Ovary (tissue), 7 donors: ENCODE measurements at regions not wholly inside any gene's neighbourhood (a gene's known extent, or its start where the extent isn't known, plus 50 kb on each side); places are given as distances from the start of the nearest gene placed in this dataset.

Experiments
- DNase-seq, 5 donors: peaks; one replicate each; pipeline ENCODE4 v3.0.0-alpha.2; 2019 to 2020
- H3K27ac ChIP-seq, 2 donors: fragments of 200-600 bp; one replicate each; pipeline versions ENCODE4 v1.5.1 to v1.8.0; 2019 to 2022
- H3K27me3 ChIP-seq: fragments of 200-600 bp; one replicate; pipeline ENCODE4 v1.8.0; 2022
- H3K36me3 ChIP-seq: fragments of 200-600 bp; sonication (generic); one replicate; pipeline ENCODE4 v1.5.1; 2019
- H3K4me1 ChIP-seq: one replicate; pipeline ENCODE4 v1.8.1; 2013; ENCODE audit warnings: mild to moderate bottlenecking, moderate library complexity; ENCODE audit not compliant: insufficient read depth
- H3K4me3 ChIP-seq: fragments of 200-600 bp; sonication (generic); one replicate; pipeline ENCODE4 v1.5.1; 2017
- H3K9me3 ChIP-seq, 2 donors: fragments of 200-600 bp in 1 of 2; sonication (generic) in 1 of 2; one replicate each; pipeline versions ENCODE4 v1.5.1 to v1.8.1; 2013 to 2019; ENCODE audit warnings: mild to moderate bottlenecking in 1 of 2, moderate library complexity in 1 of 2
- CTCF ChIP-seq, 3 donors: fragments of 450-650 bp in 2 of 3; fragments of 200-600 bp in 1 of 3; IDR thresholded peaks; one replicate each; pipeline versions ENCODE4 v1.5.1 to v1.8.0; 2016 to 2022; ENCODE audit warnings: antibody characterized with exemption in 3 of 3, mild to moderate bottlenecking in 1 of 3
- EP300 ChIP-seq: sonication (generic); formaldehyde crosslinking; IDR thresholded peaks from one replicate; pipeline ENCODE4 v1.6.1; 2017; ENCODE audit warnings: antibody characterized with exemption
- POLR2A ChIP-seq: fragments of 450-650 bp; IDR thresholded peaks from one replicate; pipeline ENCODE4 v1.6.1; 2017; ENCODE audit warnings: antibody characterized with exemption, mild to moderate bottlenecking, moderate library complexity
- WGBS, 3 donors: extraction: QIAGEN DNeasy Blood & Tissue Kit in 1 of 3; methylation state at CpG; one replicate each; pipeline versions ENCODE4 v1.1.5 to v1.1.7; 2013 to 2017; 5-methylcytosine and 5-hydroxymethylcytosine counted together
- intact Hi-C, 4 donors: fragments of 100-400 bp; cut with DNase I; formaldehyde crosslinking; loops; one replicate each; pipeline versions ENCODE4 v1.11.0 to v1.15.1; 2022 to 2023
- donor health status: DM: no; HTN: no; CAD: no; lungs with moderate emphysema.
- donor health status: DM: no; HTN: no; CAD: no.
- donor health status: Bipolar disorder and iron deficiency.
- donor health status: DM: no; HTN: no; CAD: no.
- donor health status: DM: yes; HTN: yes; CAD: no.

DNA sequence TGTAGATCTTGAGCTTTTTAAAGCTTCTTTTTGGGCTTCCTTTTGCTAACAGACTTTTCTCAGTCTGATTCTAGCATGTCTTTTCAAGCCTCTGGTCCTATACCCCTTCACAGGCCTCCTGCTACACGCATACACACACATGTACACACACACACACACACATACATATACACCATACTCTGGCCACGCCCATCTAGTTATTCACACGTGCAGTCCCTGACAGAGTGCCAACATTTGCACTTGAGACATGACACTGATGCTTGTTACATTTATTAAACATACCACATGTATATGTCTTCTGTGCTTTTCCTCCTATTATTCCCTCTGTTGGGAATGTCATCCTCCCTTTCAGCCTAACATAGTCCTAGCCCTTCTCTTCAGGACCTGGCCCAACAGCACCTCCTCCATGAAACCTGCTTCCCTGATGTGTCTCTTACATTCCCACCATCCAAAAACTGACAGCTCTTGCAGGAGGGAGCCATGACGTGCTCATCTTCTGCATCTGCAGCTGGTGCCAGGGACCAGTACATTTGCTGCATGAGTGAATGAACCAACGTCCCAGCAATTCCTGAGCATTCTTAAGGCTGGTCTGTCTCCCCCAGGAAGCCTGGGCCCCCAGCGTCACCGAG is 222.1 kb downstream of the ARHGAP12 start:
- H3K4me3 ChIP-seq: no peak overlapping the region
- H3K27ac ChIP-seq: no peak overlapping the region
- intact Hi-C loops: loop anchor here in 1 of 4 donors (10.0 kb wide), 1 partner anchor 48 kb away; no protein-coding TSS in a partner anchor
- no peaks in the 10 kb centered on the region for H3K36me3 ChIP-seq
- no peak for DNase-seq
- 67 to 79% (median 78%) methylated on average over 7 of the region's 7 CpGs for WGBS, 3 donors
- no peak for TF ChIP-seq CTCF (IDR thresholded peaks at IDR 0.05)
- H3K27me3 ChIP-seq: no peaks in the 10 kb centered on the region
- no peaks in the 10 kb centered on the region for H3K9me3 ChIP-seq
- H3K4me1 ChIP-seq: peaks cover 8% of the 10 kb centered on the region

DNA sequence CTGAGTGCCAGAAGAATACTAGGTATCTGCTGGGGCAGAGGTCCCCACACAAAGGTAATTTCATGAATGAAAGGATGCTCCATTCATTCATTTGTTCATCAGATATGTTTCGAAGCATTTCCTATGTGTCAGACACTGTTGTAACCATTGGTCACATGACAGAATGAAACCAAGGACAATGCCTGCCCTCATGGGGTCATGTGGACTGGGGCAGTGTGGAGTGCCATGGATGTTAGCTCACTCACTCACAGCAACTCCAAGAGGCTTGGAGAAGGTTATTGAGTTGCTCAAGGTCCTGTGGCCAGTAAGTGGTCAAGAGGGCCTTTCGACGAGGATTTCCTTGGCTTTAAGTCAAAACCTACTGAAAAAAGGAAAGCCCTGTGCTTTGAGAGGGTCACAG is 223.5 kb downstream of the ARHGAP12 start:
- no peak overlapping the region for H3K27ac ChIP-seq
- WGBS, 3 donors: 93 to 95% (median 94%) methylated on average over 3 of the region's 3 CpGs
- peaks cover 14% of the 10 kb centered on the region for H3K4me1 ChIP-seq
- no peaks in the 10 kb centered on the region for H3K9me3 ChIP-seq
- H3K36me3 ChIP-seq: no peaks in the 10 kb centered on the region
- intact Hi-C loops: loop anchor here in 1 of 4 donors (10.0 kb wide), 1 partner anchor 50 kb away; no protein-coding TSS in a partner anchor
- no peak for DNase-seq
- no peaks in the 10 kb centered on the region for H3K27me3 ChIP-seq
- H3K4me3 ChIP-seq: no peak overlapping the region
- TF ChIP-seq POLR2A (no peak), EP300 (no peak), CTCF (IDR thresholded peaks at IDR 0.05) (no peak)

DNA sequence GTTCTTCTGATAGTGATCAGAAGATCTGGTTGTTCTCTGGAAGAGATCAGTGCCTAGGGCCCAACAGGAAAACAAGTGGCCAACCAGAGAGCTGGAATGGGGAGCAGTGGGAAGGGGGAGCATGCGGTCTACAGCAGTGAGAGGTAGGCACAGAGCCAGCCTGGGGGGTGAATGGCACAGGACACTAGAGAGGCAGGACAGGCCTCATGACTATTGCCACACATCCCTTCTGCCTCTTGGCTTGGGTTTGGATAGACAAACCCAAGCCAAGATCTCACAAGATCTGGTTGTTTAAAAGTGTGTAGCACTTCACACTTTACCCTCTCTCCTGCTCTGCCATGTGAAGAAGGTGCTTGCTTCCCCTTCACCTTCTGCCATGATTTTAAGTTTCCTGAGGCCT is 224.4 kb downstream of the ARHGAP12 start:
- 92 to 100% (median 97%) methylated on average over 1 of the region's 1 CpG for WGBS, 3 donors
- intact Hi-C loops: loop anchor here in 1 of 4 donors (5.0 to 10.0 kb wide), 2 partner anchors 51 to 278 kb away; no protein-coding TSS in a partner anchor
- Histone ChIP-seq H3K4me1 (peaks cover 22% of the 10 kb centered on the region), H3K9me3 (no peaks in the 10 kb centered on the region), H3K27me3 (no peaks in the 10 kb centered on the region), H3K36me3 (no peaks in the 10 kb centered on the region), H3K4me3 (no peak overlapping the region), H3K27ac (no peak overlapping the region)
- no peak for TF ChIP-seq EP300
- TF ChIP-seq CTCF (IDR thresholded peaks at IDR 0.05): no peak
- no peak for TF ChIP-seq POLR2A
- DNase-seq: no peak

DNA sequence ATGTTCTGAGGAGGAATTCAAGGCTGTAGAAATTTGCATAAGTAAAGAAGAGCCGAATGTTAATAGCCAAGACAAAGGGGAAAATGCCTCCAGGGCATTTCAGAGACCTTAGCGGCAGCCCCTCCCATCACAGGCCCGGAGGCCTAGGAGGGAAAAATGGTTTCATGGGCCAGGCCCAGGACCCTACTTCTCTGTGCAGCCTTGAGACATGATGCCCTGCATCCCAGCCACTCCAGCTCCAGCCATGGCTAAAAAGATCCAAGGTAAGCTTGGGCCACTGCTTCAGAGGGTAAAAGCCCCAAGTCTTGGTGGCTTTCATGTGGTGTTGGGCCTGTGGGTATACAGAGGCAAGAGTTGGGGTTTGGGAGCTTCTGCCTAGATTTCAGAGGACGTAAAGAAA is 225.7 kb downstream of the ARHGAP12 start:
- no peaks in the 10 kb centered on the region for H3K36me3 ChIP-seq
- 71 to 94% (median 88%) methylated on average over 4 of the region's 4 CpGs for WGBS, 3 donors
- H3K9me3 ChIP-seq: no peaks in the 10 kb centered on the region
- no peak overlapping the region for H3K4me3 ChIP-seq
- H3K4me1 ChIP-seq: peaks cover 21% of the 10 kb centered on the region
- no peak overlapping the region for H3K27ac ChIP-seq
- TF ChIP-seq CTCF (IDR thresholded peaks at IDR 0.05) (no peak), EP300 (no peak), POLR2A (no peak)
- no peak for DNase-seq
- no peaks in the 10 kb centered on the region for H3K27me3 ChIP-seq
- intact Hi-C loops: loop anchor here in 1 of 4 donors (5.0 to 10.0 kb wide), 2 partner anchors 52 to 279 kb away; no protein-coding TSS in a partner anchor
